CD4-positive, alpha-beta T cell (primary cell): ENCODE measurements at regions not wholly inside any gene's neighbourhood (a gene's known extent, or its start where the extent isn't known, plus 50 kb on each side); places are given as distances from the start of the nearest gene placed in this dataset.

Source experiments
- ATAC-seq: fragments of 200-7000 bp; cut with Tn5 transposase; one replicate; pipeline ENCODE4 v1.10.0; 2022; ENCODE audit warnings: mild to moderate bottlenecking; ENCODE audit not compliant: poor library complexity
- CTCF ChIA-PET: fragments of 350-600 bp; sonication (Branson Sonifier 250); formaldehyde crosslinking; loops from one replicate; lab custom pipeline; 2021; ENCODE audit warnings: antibody characterized with exemption, inconsistent platforms; lab: Charles Lee
- POLR2A ChIA-PET: fragments of 350-600 bp; sonication (Branson Sonifier 250); formaldehyde crosslinking; loops from one replicate; lab custom pipeline; 2021; ENCODE audit warnings: antibody characterized with exemption, inconsistent platforms; lab: Charles Lee
- DNase-seq, 14 experiments: peaks; one replicate each; pipeline ENCODE4 v3.0.0-alpha.2; 2013 to 2020; ENCODE audit warnings: mixed read lengths in 2 of 14
- H3K27ac ChIP-seq, 2 donors: one replicate each; pipeline versions ENCODE4 v1.5.1 to v1.7.0; 2013; ENCODE audit warnings: low read length in 2 of 2, low read depth in 1 of 2, mild to moderate bottlenecking in 1 of 2
- H3K27me3 ChIP-seq, 2 experiments: 1 replicate in 1 of 2; 2 replicates in 1 of 2; pipeline versions ENCODE4 v1.6.1 to v1.7.0; 2013; ENCODE audit warnings: low read length in 2 of 2, control low read depth in 1 of 2, mild to moderate bottlenecking in 1 of 2, moderate library complexity in 1 of 2; ENCODE audit not compliant: insufficient read depth in 2 of 2, control insufficient read depth in 1 of 2
- H3K36me3 ChIP-seq: one replicate; pipeline ENCODE4 v1.6.1; 2013; ENCODE audit warnings: low read length, control low read depth; ENCODE audit not compliant: insufficient read depth
- H3K4me1 ChIP-seq: one replicate; pipeline ENCODE4 v1.6.1; 2013; ENCODE audit warnings: low read length, control low read depth; ENCODE audit not compliant: insufficient read depth
- H3K4me3 ChIP-seq: one replicate; pipeline ENCODE4 v1.5.1; 2013; ENCODE audit warnings: mild to moderate bottlenecking, low read length, moderate library complexity
- H3K9me3 ChIP-seq, 2 experiments: 1 replicate in 1 of 2; 2 replicates in 1 of 2; pipeline versions ENCODE4 v1.6.1 to v1.7.0; 2013; ENCODE audit warnings: low read length in 2 of 2, mild to moderate bottlenecking in 2 of 2, control low read depth in 1 of 2, moderate library complexity in 1 of 2; ENCODE audit not compliant: control insufficient read depth in 1 of 2, insufficient read depth in 1 of 2
- H3K27ac Mint-ChIP-seq: one replicate; pipeline ENCODE4 v1.8.0; 2020; ENCODE audit warnings: mixed read lengths
- H3K27me3 Mint-ChIP-seq: one replicate; pipeline ENCODE4 v1.8.0; 2021; ENCODE audit warnings: mixed read lengths
- H3K36me3 Mint-ChIP-seq: one replicate; pipeline ENCODE4 v1.8.0; 2021; ENCODE audit warnings: low read depth, mixed read lengths
- H3K4me1 Mint-ChIP-seq: one replicate; pipeline ENCODE4 v1.8.0; 2021; ENCODE audit warnings: low read depth, mixed read lengths
- H3K4me3 Mint-ChIP-seq: one replicate; pipeline ENCODE4 v1.8.0; 2020; ENCODE audit warnings: mild to moderate bottlenecking, mixed read lengths
- H3K9me3 Mint-ChIP-seq: one replicate; pipeline ENCODE4 v1.8.0; 2020; ENCODE audit warnings: mixed read lengths
- intact Hi-C, 2 experiments: fragments of 100-400 bp; cut with DNase I in 1 of 2; cut with micrococcal nuclease in 1 of 2; formaldehyde crosslinking; loops; one replicate each; pipeline versions ENCODE4 v1.15.1 to v1.9.0; 2023 to 2025; cut with DNase I, micrococcal nuclease
- TF ChIP-seq, protein P1 (sequence below): fragments of 200-600 bp; IDR thresholded peaks from one replicate; pipeline ENCODE4 v1.8.0; 2022; ENCODE audit warnings: antibody characterized with exemption, mild to moderate bottlenecking

DNA sequence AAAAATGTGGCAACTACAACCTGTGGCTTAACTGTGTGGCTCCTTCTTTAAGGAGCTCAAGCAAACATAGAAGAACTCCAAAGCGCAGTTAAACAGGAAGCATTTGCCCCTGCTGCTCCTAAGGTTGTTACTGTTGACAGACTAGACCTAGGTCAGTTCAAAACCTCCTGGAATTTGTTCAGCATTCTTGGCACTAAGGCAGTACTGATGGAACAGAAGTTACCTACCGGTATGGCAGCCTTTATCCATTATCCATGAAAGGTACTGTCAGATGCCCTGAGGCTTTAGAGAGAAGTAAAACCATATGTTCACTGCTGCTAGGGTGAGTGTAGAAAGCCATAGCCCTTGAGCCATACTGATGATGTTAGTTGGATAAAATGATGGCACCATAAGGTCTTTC, 916.5 kb upstream of the FAT3 start:
- Mint-ChIP-seq H3K9me3 (peaks cover 6% of the 10 kb centered on the region), H3K27ac (no peak overlapping the region), H3K4me3 (no peak overlapping the region), H3K4me1 (no peaks in the 10 kb centered on the region), H3K27me3 (no peaks in the 10 kb centered on the region), H3K36me3 (no peaks in the 10 kb centered on the region)
- TF ChIP-seq, protein P1, sequence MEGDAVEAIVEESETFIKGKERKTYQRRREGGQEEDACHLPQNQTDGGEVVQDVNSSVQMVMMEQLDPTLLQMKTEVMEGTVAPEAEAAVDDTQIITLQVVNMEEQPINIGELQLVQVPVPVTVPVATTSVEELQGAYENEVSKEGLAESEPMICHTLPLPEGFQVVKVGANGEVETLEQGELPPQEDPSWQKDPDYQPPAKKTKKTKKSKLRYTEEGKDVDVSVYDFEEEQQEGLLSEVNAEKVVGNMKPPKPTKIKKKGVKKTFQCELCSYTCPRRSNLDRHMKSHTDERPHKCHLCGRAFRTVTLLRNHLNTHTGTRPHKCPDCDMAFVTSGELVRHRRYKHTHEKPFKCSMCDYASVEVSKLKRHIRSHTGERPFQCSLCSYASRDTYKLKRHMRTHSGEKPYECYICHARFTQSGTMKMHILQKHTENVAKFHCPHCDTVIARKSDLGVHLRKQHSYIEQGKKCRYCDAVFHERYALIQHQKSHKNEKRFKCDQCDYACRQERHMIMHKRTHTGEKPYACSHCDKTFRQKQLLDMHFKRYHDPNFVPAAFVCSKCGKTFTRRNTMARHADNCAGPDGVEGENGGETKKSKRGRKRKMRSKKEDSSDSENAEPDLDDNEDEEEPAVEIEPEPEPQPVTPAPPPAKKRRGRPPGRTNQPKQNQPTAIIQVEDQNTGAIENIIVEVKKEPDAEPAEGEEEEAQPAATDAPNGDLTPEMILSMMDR, result no peak
- POLR2A ChIA-PET, result no interaction called here
- CTCF ChIA-PET, result no interaction called here
- DNase-seq, result no peak
- intact Hi-C loops, result no loop called here
- Histone ChIP-seq H3K27ac (no peak overlapping the region), H3K9me3 (no peaks in the 10 kb centered on the region), H3K36me3 (no peaks in the 10 kb centered on the region), H3K4me1 (no peaks in the 10 kb centered on the region), H3K27me3 (no peaks in the 10 kb centered on the region), H3K4me3 (no peak overlapping the region)
- ATAC-seq, result no peak

DNA sequence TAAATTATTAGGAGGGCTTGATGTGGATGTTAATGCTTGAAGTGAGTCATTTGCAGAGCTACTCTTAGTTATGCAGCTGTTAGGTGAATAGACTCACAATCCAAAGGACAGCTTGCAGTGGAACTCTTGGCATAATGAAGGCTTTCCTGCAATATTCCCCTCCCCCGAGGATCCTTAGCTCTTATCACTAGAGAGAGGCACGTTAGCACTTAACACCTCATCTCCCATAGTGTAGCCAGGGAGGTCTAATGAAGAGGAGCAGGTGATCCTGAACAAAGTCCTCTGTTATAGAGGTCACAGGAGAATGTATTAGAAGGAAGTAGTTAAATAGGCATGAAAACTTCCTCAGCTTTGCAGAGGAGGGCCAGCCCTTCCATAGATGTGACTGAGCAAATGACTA, 919.2 kb upstream of the FAT3 start:
- no peaks in the 10 kb centered on the region for H3K4me1 Mint-ChIP-seq

DNA sequence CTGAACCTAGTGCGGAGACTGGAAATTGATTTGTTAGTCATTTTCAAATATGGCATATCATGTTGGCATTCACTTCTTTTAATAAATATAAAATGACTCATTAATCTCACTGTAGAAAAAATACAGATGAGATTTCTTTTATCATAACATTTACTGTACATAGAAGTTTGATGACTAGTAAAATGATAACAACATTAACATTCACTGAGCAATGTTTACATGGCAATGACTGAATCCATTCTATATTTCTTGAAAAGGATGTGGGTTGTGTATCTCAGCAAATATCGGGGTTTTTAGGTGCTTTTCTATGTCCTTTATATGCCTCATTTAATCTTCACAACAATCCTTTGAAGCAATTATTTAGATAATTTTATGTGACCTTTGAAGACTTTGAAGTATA, 920.9 kb upstream of the FAT3 start:
- H3K4me3 Mint-ChIP-seq, result no peak overlapping the region
- H3K36me3 Mint-ChIP-seq, result no peaks in the 10 kb centered on the region
- POLR2A ChIA-PET, result no interaction called here
- Histone ChIP-seq H3K4me3 (no peak overlapping the region), H3K4me1 (no peaks in the 10 kb centered on the region), H3K9me3 (peaks cover 0 to 2% of the 10 kb centered on the region in 2 experiments), H3K27me3 (no peaks in the 10 kb centered on the region), H3K36me3 (no peaks in the 10 kb centered on the region), H3K27ac (no peak overlapping the region)
- ATAC-seq (no peak), DNase-seq (no peak)
- no peaks in the 10 kb centered on the region for H3K4me1 Mint-ChIP-seq
- TF ChIP-seq, protein P1, result no peak
- H3K27ac Mint-ChIP-seq, result no peak overlapping the region
- CTCF ChIA-PET, result no interaction called here
- peaks cover 6% of the 10 kb centered on the region for H3K9me3 Mint-ChIP-seq
- intact Hi-C loops, result no loop called here
- H3K27me3 Mint-ChIP-seq, result no peaks in the 10 kb centered on the region

More for the DNA sequence above, 919.2 kb upstream of the FAT3 start:
- no peak overlapping the region for H3K27ac Mint-ChIP-seq
- H3K36me3 ChIP-seq, result no peaks in the 10 kb centered on the region
- intact Hi-C loops, result no loop called here
- ATAC-seq (no peak), DNase-seq (no peak)
- H3K9me3 ChIP-seq, result no peaks in the 10 kb centered on the region
- H3K4me3 Mint-ChIP-seq, result no peak overlapping the region
- POLR2A ChIA-PET, result no interaction called here
- TF ChIP-seq, protein P1, result no peak
- no peaks in the 10 kb centered on the region for H3K36me3 Mint-ChIP-seq
- peaks cover 6% of the 10 kb centered on the region for H3K9me3 Mint-ChIP-seq
- no peak overlapping the region for H3K27ac ChIP-seq
- no peaks in the 10 kb centered on the region for H3K27me3 ChIP-seq
- H3K4me1 ChIP-seq, result no peaks in the 10 kb centered on the region
- no peak overlapping the region for H3K4me3 ChIP-seq
- CTCF ChIA-PET, result no interaction called here
- H3K27me3 Mint-ChIP-seq, result no peaks in the 10 kb centered on the region
